CD4-positive, CD25-positive, alpha-beta regulatory T cell (primary cell): ENCODE measurements at regions not wholly inside any gene's neighbourhood (a gene's known extent, or its start where the extent isn't known, plus 50 kb on each side); places are given as distances from the start of the nearest gene placed in this dataset.

Experiments
- ATAC-seq, 2 donors: fragments of 150-1000 bp; cut with Tn5 transposase; one replicate each; pipeline ENCODE4 v1.10.0; 2021; ENCODE audit warnings: low read depth in 2 of 2, moderate number of reproducible peaks in 2 of 2, moderate library complexity in 1 of 2
- DNase-seq, 3 donors: peaks; one replicate each; pipeline versions ENCODE4 v3.0.0 to v3.0.0-alpha.2; 2012 to 2022; ENCODE audit warnings: mixed read lengths in 1 of 3
- H3K27ac ChIP-seq: one replicate; pipeline ENCODE4 v1.7.0; 2013; ENCODE audit warnings: mild to moderate bottlenecking, low read length; ENCODE audit not compliant: insufficient read depth, poor library complexity, severe bottlenecking
- H3K27me3 ChIP-seq: one replicate; pipeline ENCODE4 v1.7.0; 2013; ENCODE audit warnings: low read length; ENCODE audit not compliant: control insufficient read depth, insufficient read depth
- H3K36me3 ChIP-seq: one replicate; pipeline ENCODE4 v1.7.0; 2013; ENCODE audit warnings: mild to moderate bottlenecking, low read length, moderate library complexity; ENCODE audit not compliant: control insufficient read depth, insufficient read depth
- H3K4me1 ChIP-seq: 2 replicates; pipeline ENCODE4 v1.7.0; 2013; ENCODE audit warnings: mild to moderate bottlenecking, low read length; ENCODE audit not compliant: insufficient read depth, control insufficient read depth, poor library complexity, severe bottlenecking
- H3K4me3 ChIP-seq: one replicate; pipeline ENCODE4 v1.7.0; 2013; ENCODE audit warnings: low read depth, mild to moderate bottlenecking, low read length, moderate library complexity
- H3K9me3 ChIP-seq, 2 experiments: 1 replicate in 1 of 2; 2 replicates in 1 of 2; pipeline ENCODE4 v1.7.0; 2013; ENCODE audit warnings: low read length in 2 of 2, mild to moderate bottlenecking in 1 of 2, moderate library complexity in 1 of 2; ENCODE audit not compliant: control insufficient read depth in 2 of 2
- H3K27ac Mint-ChIP-seq, 3 donors: one replicate each; pipeline ENCODE4 v1.8.0; 2020 to 2022; ENCODE audit warnings: mild to moderate bottlenecking in 3 of 3, mixed read lengths in 3 of 3, moderate library complexity in 2 of 3
- H3K27me3 Mint-ChIP-seq: one replicate; pipeline ENCODE4 v1.8.0; 2022; ENCODE audit warnings: mild to moderate bottlenecking, mixed read lengths
- H3K36me3 Mint-ChIP-seq: one replicate; pipeline ENCODE4 v1.8.0; 2020; ENCODE audit warnings: mixed read lengths
- H3K4me1 Mint-ChIP-seq, 4 donors: one replicate each; pipeline ENCODE4 v1.8.0; 2020 to 2022; ENCODE audit warnings: mixed read lengths in 4 of 4, mild to moderate bottlenecking in 1 of 4
- H3K4me3 Mint-ChIP-seq, 4 donors: one replicate each; pipeline ENCODE4 v1.8.0; 2020 to 2022; ENCODE audit warnings: mild to moderate bottlenecking in 4 of 4, mixed read lengths in 4 of 4, moderate library complexity in 3 of 4
- H3K9me3 Mint-ChIP-seq, 7 donors: one replicate each; pipeline ENCODE4 v1.8.0; 2020 to 2022; ENCODE audit warnings: mixed read lengths in 7 of 7, mild to moderate bottlenecking in 3 of 7, moderate library complexity in 2 of 7

GRCh38 chr20:48080583-48080982 lies 295.3 kb upstream of the SULF2 start:
- no peak overlapping the region for H3K4me3 ChIP-seq
- Mint-ChIP-seq H3K36me3 (no peaks in the 10 kb centered on the region), H3K4me1 (no peaks in the 10 kb centered on the region), H3K27ac (no peak overlapping the region), H3K4me3 (no peak overlapping the region), H3K27me3 (peaks cover 4% of the 10 kb centered on the region), H3K9me3 (peaks cover 0 to 6% (median 4%) of the 10 kb centered on the region in 7 donors)
- no peak overlapping the region for H3K27ac ChIP-seq
- ATAC-seq (no peak), DNase-seq (no peak)
- H3K36me3 ChIP-seq, result no peaks in the 10 kb centered on the region
- H3K27me3 ChIP-seq, result no peaks in the 10 kb centered on the region
- H3K4me1 ChIP-seq, result no peaks in the 10 kb centered on the region
- no peaks in the 10 kb centered on the region for H3K9me3 ChIP-seq

GRCh38 chr20:48079028-48079427 lies 293.7 kb upstream of the SULF2 start:
- H3K4me1 Mint-ChIP-seq, result no peaks in the 10 kb centered on the region
- Histone ChIP-seq H3K9me3 (no peaks in the 10 kb centered on the region), H3K27me3 (no peaks in the 10 kb centered on the region), H3K4me1 (no peaks in the 10 kb centered on the region), H3K4me3 (no peak overlapping the region), H3K27ac (no peak overlapping the region), H3K36me3 (no peaks in the 10 kb centered on the region)
- H3K36me3 Mint-ChIP-seq, result no peaks in the 10 kb centered on the region
- no peak for ATAC-seq
- no peak overlapping the region for H3K4me3 Mint-ChIP-seq
- no peaks in the 10 kb centered on the region for H3K27me3 Mint-ChIP-seq
- peaks cover 0 to 3% (median 0%) of the 10 kb centered on the region in 7 donors for H3K9me3 Mint-ChIP-seq
- no peak overlapping the region for H3K27ac Mint-ChIP-seq
- no peak for DNase-seq

GRCh38 chr20:48076747-48077146 lies 291.5 kb upstream of the SULF2 start:
- Mint-ChIP-seq H3K27me3 (no peaks in the 10 kb centered on the region), H3K4me3 (no peak overlapping the region), H3K9me3 (no peaks in the 10 kb centered on the region), H3K36me3 (no peaks in the 10 kb centered on the region), H3K27ac (no peak overlapping the region), H3K4me1 (no peaks in the 10 kb centered on the region)
- H3K36me3 ChIP-seq, result no peaks in the 10 kb centered on the region
- H3K9me3 ChIP-seq, result no peaks in the 10 kb centered on the region
- no peak overlapping the region for H3K4me3 ChIP-seq
- no peaks in the 10 kb centered on the region for H3K4me1 ChIP-seq
- no peak overlapping the region for H3K27ac ChIP-seq
- ATAC-seq (no peak), DNase-seq (no peak)
- no peaks in the 10 kb centered on the region for H3K27me3 ChIP-seq

- Histone ChIP-seq H3K27ac (no peak overlapping the region), H3K9me3 (no peaks in the 10 kb centered on the region), H3K36me3 (no peaks in the 10 kb centered on the region), H3K4me3 (no peak overlapping the region), H3K4me1 (no peaks in the 10 kb centered on the region), H3K27me3 (no peaks in the 10 kb centered on the region)
- H3K4me3 Mint-ChIP-seq, result no peak overlapping the region
- no peaks in the 10 kb centered on the region for H3K27me3 Mint-ChIP-seq
- no peak overlapping the region for H3K27ac Mint-ChIP-seq
- no peaks in the 10 kb centered on the region for H3K36me3 Mint-ChIP-seq
- no peak for ATAC-seq
- DNase-seq, result no peak
- no peaks in the 10 kb centered on the region for H3K4me1 Mint-ChIP-seq
- no peaks in the 10 kb centered on the region for H3K9me3 Mint-ChIP-seq
Measured at GRCh38 chr20:48076247-48076646, 291.0 kb upstream of the SULF2 start.

GRCh38 chr20:48075591-48076174 lies 290.4 kb upstream of the SULF2 start:
- Mint-ChIP-seq H3K36me3 (no peaks in the 10 kb centered on the region), H3K4me3 (no peak overlapping the region), H3K4me1 (no peaks in the 10 kb centered on the region), H3K27ac (no peak overlapping the region), H3K27me3 (no peaks in the 10 kb centered on the region), H3K9me3 (no peaks in the 10 kb centered on the region)
- ATAC-seq, result no peak
- no peaks in the 10 kb centered on the region for H3K36me3 ChIP-seq
- H3K27ac ChIP-seq, result no peak overlapping the region
- no peaks in the 10 kb centered on the region for H3K4me1 ChIP-seq
- H3K27me3 ChIP-seq, result no peaks in the 10 kb centered on the region
- no peak overlapping the region for H3K4me3 ChIP-seq
- H3K9me3 ChIP-seq, result no peaks in the 10 kb centered on the region
- DNase-seq, result no peak

GRCh38 chr20:48070991-48071652 lies 285.8 kb upstream of the SULF2 start:
- Mint-ChIP-seq H3K27me3 (peaks cover 4% of the 10 kb centered on the region), H3K9me3 (peaks cover 0 to 2% (median 0%) of the 10 kb centered on the region in 7 donors), H3K36me3 (no peaks in the 10 kb centered on the region), H3K4me3 (no peak overlapping the region), H3K27ac (no peak overlapping the region), H3K4me1 (no peaks in the 10 kb centered on the region)
- Histone ChIP-seq H3K9me3 (no peaks in the 10 kb centered on the region), H3K36me3 (no peaks in the 10 kb centered on the region), H3K4me1 (no peaks in the 10 kb centered on the region), H3K4me3 (no peak overlapping the region), H3K27ac (no peak overlapping the region), H3K27me3 (no peaks in the 10 kb centered on the region)
- DNase-seq (no peak), ATAC-seq (no peak)

GRCh38 chr20:48069596-48069995 lies 284.3 kb upstream of the SULF2 start:
- Histone ChIP-seq H3K36me3 (no peaks in the 10 kb centered on the region), H3K27ac (no peak overlapping the region), H3K4me3 (no peak overlapping the region), H3K4me1 (no peaks in the 10 kb centered on the region), H3K27me3 (no peaks in the 10 kb centered on the region), H3K9me3 (no peaks in the 10 kb centered on the region)
- Mint-ChIP-seq H3K4me1 (no peaks in the 10 kb centered on the region), H3K9me3 (peaks cover 0 to 2% (median 0%) of the 10 kb centered on the region in 7 donors), H3K4me3 (no peak overlapping the region), H3K27me3 (peaks cover 4% of the 10 kb centered on the region), H3K27ac (no peak overlapping the region), H3K36me3 (no peaks in the 10 kb centered on the region)
- DNase-seq (no peak), ATAC-seq (no peak)

- Mint-ChIP-seq H3K36me3 (no peaks in the 10 kb centered on the region), H3K27me3 (peaks cover 7% of the 10 kb centered on the region), H3K4me1 (no peaks in the 10 kb centered on the region), H3K4me3 (no peak overlapping the region), H3K9me3 (peaks cover 0 to 2% (median 0%) of the 10 kb centered on the region in 7 donors), H3K27ac (no peak overlapping the region)
- H3K27me3 ChIP-seq, result no peaks in the 10 kb centered on the region
- no peak for ATAC-seq
- H3K27ac ChIP-seq, result no peak overlapping the region
- H3K36me3 ChIP-seq, result no peaks in the 10 kb centered on the region
- H3K4me3 ChIP-seq, result no peak overlapping the region
- H3K9me3 ChIP-seq, result no peaks in the 10 kb centered on the region
- H3K4me1 ChIP-seq, result no peaks in the 10 kb centered on the region
- DNase-seq, result no peak
Measured at GRCh38 chr20:48066851-48067250, 281.6 kb upstream of the SULF2 start.
